GM21825 (cell line): ENCODE measurements at regions not wholly inside any gene's neighbourhood (a gene's known extent, or its start where the extent isn't known, plus 50 kb on each side); places are given as distances from the start of the nearest gene placed in this dataset.

Experiments
- ATAC-seq: cut with Tn5 transposase; IDR thresholded peaks from one replicate; pipeline ENCODE4 v1.9.1; 2021; ENCODE audit warnings: mild to moderate bottlenecking, moderate library complexity; ENCODE audit not compliant: unreplicated experiment

GRCh38 chr13:97629601-97630272 is 195.8 kb downstream of the RAP2A start:
- no peak for ATAC-seq

GRCh38 chr13:97630725-97631124 is 196.8 kb downstream of the RAP2A start:
- ATAC-seq, result no peak

- ATAC-seq, result peak; percentile 50
These were observed 197.2 kb downstream of the RAP2A start for GRCh38 chr13:97631158-97631557.

GRCh38 chr13:97639236-97639635 is 205.3 kb downstream of the RAP2A start:
- no peak for ATAC-seq

GRCh38 chr13:97640268-97640667 is 206.3 kb downstream of the RAP2A start:
- ATAC-seq, result no peak

- no peak for ATAC-seq
These were observed 214.4 kb downstream of the RAP2A start for GRCh38 chr13:97648171-97648880.

- no peak for ATAC-seq
These were observed 214.9 kb downstream of the RAP2A start for GRCh38 chr13:97648881-97649224.

- ATAC-seq, result no peak
These were observed 219.6 kb downstream of the RAP2A start for GRCh38 chr13:97653443-97654140.

- ATAC-seq, result no peak
These were observed 220.3 kb downstream of the RAP2A start for GRCh38 chr13:97654236-97654635.

- ATAC-seq, result no peak
These were observed 224.6 kb downstream of the RAP2A start for GRCh38 chr13:97658556-97658955.

GRCh38 chr13:97659602-97660001 is 225.6 kb downstream of the RAP2A start:
- ATAC-seq, result no peak

GRCh38 chr13:97660594-97661260 is 226.8 kb downstream of the RAP2A start:
- no peak for ATAC-seq

- no peak for ATAC-seq
These were observed 252.6 kb downstream of the RAP2A start for GRCh38 chr13:97686594-97686993.

GRCh38 chr13:97692628-97693027 is 258.7 kb downstream of the RAP2A start:
- ATAC-seq, result no peak

GRCh38 chr13:97695684-97696083 is 257.8 kb upstream of the IPO5 start:
- ATAC-seq, result no peak

- ATAC-seq, result no peak
These were observed 256.6 kb upstream of the IPO5 start for GRCh38 chr13:97696921-97697320.

- ATAC-seq, result no peak
These were observed 253.1 kb upstream of the IPO5 start for GRCh38 chr13:97700306-97700848.

- no peak for ATAC-seq
These were observed 250.9 kb upstream of the IPO5 start for GRCh38 chr13:97702614-97703013.

GRCh38 chr13:97710797-97711196 is 242.7 kb upstream of the IPO5 start:
- ATAC-seq, result no peak

GRCh38 chr13:97712770-97713169 is 240.7 kb upstream of the IPO5 start:
- no peak for ATAC-seq

- no peak for ATAC-seq
These were observed 237.7 kb upstream of the IPO5 start for GRCh38 chr13:97715763-97716162.
